H1 (cell line): ENCODE measurements at regions not wholly inside any gene's neighbourhood (a gene's known extent, or its start where the extent isn't known, plus 50 kb on each side); places are given as distances from the start of the nearest gene placed in this dataset.

ENCODE experiments used
- CHD1 ChIP-seq: IDR thresholded peaks from 2 replicates; pipeline ENCODE4 v1.6.1; 2012; ENCODE audit warnings: low read depth, low read length, improper control_type of control experiment
- CTBP2 ChIP-seq: IDR thresholded peaks from 2 replicates; pipeline ENCODE4 v1.7.0; 2011; ENCODE audit warnings: borderline replicate concordance, mild to moderate bottlenecking, moderate library complexity, mixed read lengths, low read length; ENCODE audit not compliant: insufficient read depth, insufficient read length
- NANOG ChIP-seq: IDR thresholded peaks from 2 replicates; pipeline ENCODE4 v1.6.1; 2011; ENCODE audit warnings: low read length, low read depth, mild to moderate bottlenecking, inconsistent platforms; ENCODE audit not compliant: insufficient read depth, poor library complexity, severe bottlenecking

GRCh38 chr4:28621591-28621990 is 1761.0 kb downstream of the STIM2 start (continued):
- no peak for TF ChIP-seq NANOG
- TF ChIP-seq CTBP2 = no peak
- no peak for TF ChIP-seq CHD1
